ENCODE measurements at regions not wholly inside any gene's neighbourhood (a gene's known extent, or its start where the extent isn't known, plus 50 kb on each side); places are given as distances from the start of the nearest gene placed in this dataset.
A peak's percentile ranks its signal among the peaks of the same experiment; 100 is the strongest.

GRCh38 chr6:126907312-126907711 is 211.2 kb upstream of the RSPO3 start (continued):
- TF ChIP-seq CTCF (conservative IDR thresholded peaks at IDR 0.05; ENCODE audit: low read depth in 2 of 2) (no peak), ZNF114 (CRISPR knock-in tag; IDR thresholded peaks at IDR 0.05) (no peak)

GRCh38 chr6:126907996-126908395 is 210.5 kb upstream of the RSPO3 start:
- Mint-ChIP-seq H3K27ac (no peak overlapping the region), H3K27me3 (ENCODE audit: insufficient read depth, low read depth, poor library complexity) (no peaks in the 10 kb centered on the region), H3K4me3 (no peak overlapping the region), H3K9me3 (no peaks in the 10 kb centered on the region; the same call in 2 of the 3 replicates), H3K36me3 (ENCODE audit: low read depth) (no peaks in the 10 kb centered on the region), H3K4me1 (no peaks in the 10 kb centered on the region)
- no peak overlapping the region for H2AFZ ChIP-seq
- TF ChIP-seq POLR2AphosphoS5 (IDR thresholded peaks at IDR 0.05; ENCODE audit: low read depth) (no peak), ZNF114 (CRISPR knock-in tag; IDR thresholded peaks at IDR 0.05) (no peak), EZH2 (IDR thresholded peaks at IDR 0.05; ENCODE audit: low read depth, unreplicated experiment) (no peak)
- H3K4me2 ChIP-seq, result no peak overlapping the region
- no peak for DNase-seq (ENCODE audit: low spot score)
- H3K27me3 ChIP-seq (ENCODE audit: insufficient read depth), result no peaks in the 10 kb centered on the region
- H4K20me1 ChIP-seq (replicated peaks; ENCODE audit: insufficient read depth), result no peaks in the 10 kb centered on the region
- H3K79me2 ChIP-seq (replicated peaks; ENCODE audit: insufficient read depth), result no peaks in the 10 kb centered on the region
- H3K27ac ChIP-seq (ENCODE audit: low read depth), result no peak overlapping the region
- no peak overlapping the region for H3K4me3 ChIP-seq
- H3K4me1 ChIP-seq (ENCODE audit: insufficient read depth), result no peaks in the 10 kb centered on the region
- H3K9me2 ChIP-seq (ENCODE audit: insufficient read depth), result no peaks in the 10 kb centered on the region
- H3K36me3 ChIP-seq (ENCODE audit: insufficient read depth), result no peaks in the 10 kb centered on the region
- no peaks in the 10 kb centered on the region for H3F3A ChIP-seq (replicated peaks; ENCODE audit: low read depth)
- no peak for ATAC-seq

GRCh38 chr6:126909493-126909892 is 209.0 kb upstream of the RSPO3 start:
- DNase-seq (ENCODE audit: low spot score) (no peak), ATAC-seq (no peak)
- Histone ChIP-seq H3K4me3 (no peak overlapping the region), H3K27ac (ENCODE audit: low read depth) (no peak overlapping the region), H3K9me2 (ENCODE audit: insufficient read depth) (no peaks in the 10 kb centered on the region), H3K36me3 (ENCODE audit: insufficient read depth) (no peaks in the 10 kb centered on the region), H3K4me2 (no peak overlapping the region), H4K20me1 (replicated peaks; ENCODE audit: insufficient read depth) (no peaks in the 10 kb centered on the region), H2AFZ (0 out of 2 replicates have a peak overlapping the region, but pooled peaks have one; percentile 24), H3K27me3 (ENCODE audit: insufficient read depth) (no peaks in the 10 kb centered on the region), H3F3A (replicated peaks; ENCODE audit: low read depth) (no peaks in the 10 kb centered on the region), H3K79me2 (replicated peaks; ENCODE audit: insufficient read depth) (no peaks in the 10 kb centered on the region), H3K4me1 (ENCODE audit: insufficient read depth) (no peaks in the 10 kb centered on the region)
- no peak overlapping the region for H3K4me3 Mint-ChIP-seq
- H3K36me3 Mint-ChIP-seq (ENCODE audit: low read depth), result no peaks in the 10 kb centered on the region
- TF ChIP-seq NANOG (IDR thresholded peaks at IDR 0.05; ENCODE audit: borderline replicate concordance), result no peak
- no peak for TF ChIP-seq CTCF (conservative IDR thresholded peaks at IDR 0.05; ENCODE audit: low read depth in 2 of 2)
- TF ChIP-seq ETS1 (IDR thresholded peaks at IDR 0.05), result no peak
- TF ChIP-seq STAT1 (IDR thresholded peaks at IDR 0.05; ENCODE audit: unreplicated experiment), result no peak
- TF ChIP-seq ZNF462 (CRISPR knock-in tag; IDR thresholded peaks at IDR 0.05), result no peak
- TF ChIP-seq EZH2 (IDR thresholded peaks at IDR 0.05; ENCODE audit: low read depth, unreplicated experiment), result no peak
- H3K27ac Mint-ChIP-seq, result no peak overlapping the region
- no peaks in the 10 kb centered on the region; the same call in 2 of the 3 replicates for H3K9me3 Mint-ChIP-seq
- no peaks in the 10 kb centered on the region for H3K4me1 Mint-ChIP-seq
- no peaks in the 10 kb centered on the region for H3K27me3 Mint-ChIP-seq (ENCODE audit: insufficient read depth, low read depth, poor library complexity)
